Stimulated activated CD8-positive, alpha-beta memory T cell treated with anti-CD3 and anti-CD28 coated beads, Interleukin-2, amount 100 ng/mL, for 48 hours (primary cell): ENCODE measurements at regions not wholly inside any gene's neighbourhood (a gene's known extent, or its start where the extent isn't known, plus 50 kb on each side); places are given as distances from the start of the nearest gene placed in this dataset.

ENCODE experiments used
- DNase-seq, 2 donors: peaks; one replicate each; pipeline ENCODE4 v3.0.0-alpha.2; 2020; ENCODE audit warnings: low read depth in 2 of 2

GRCh38 chr3:170730071-170730812 lies 139.8 kb downstream of the RPL22L1 start:
- no peak for DNase-seq

- DNase-seq, result no peak
Measured at GRCh38 chr3:170728181-170728580, 141.8 kb downstream of the RPL22L1 start.

- DNase-seq, result no peak
Measured at GRCh38 chr3:170727754-170728153, 141.9 kb upstream of the SLC7A14 start.

GRCh38 chr3:170726976-170727661 lies 141.2 kb upstream of the SLC7A14 start:
- DNase-seq, result no peak

- no peak for DNase-seq
Measured at GRCh38 chr3:170725285-170725731, 139.4 kb upstream of the SLC7A14 start.

- DNase-seq, result no peak
Measured at GRCh38 chr3:170724599-170725280, 138.9 kb upstream of the SLC7A14 start.

- DNase-seq, result no peak
Measured at GRCh38 chr3:170723241-170723640, 137.4 kb upstream of the SLC7A14 start.

GRCh38 chr3:170721563-170721962 lies 135.7 kb upstream of the SLC7A14 start:
- no peak for DNase-seq

GRCh38 chr3:170719300-170719699 lies 133.4 kb upstream of the SLC7A14 start:
- DNase-seq, result no peak

- no peak for DNase-seq
Measured at GRCh38 chr3:170718848-170719247, 133.0 kb upstream of the SLC7A14 start.

GRCh38 chr3:170717410-170718402 lies 131.8 kb upstream of the SLC7A14 start:
- DNase-seq, result no peak

GRCh38 chr3:170716172-170716805 lies 130.4 kb upstream of the SLC7A14 start:
- DNase-seq, result no peak

- no peak for DNase-seq
Measured at GRCh38 chr3:170714562-170715535, 129.0 kb upstream of the SLC7A14 start.

- DNase-seq, result no peak
Measured at GRCh38 chr3:170714122-170714521, 128.2 kb upstream of the SLC7A14 start.

- DNase-seq, result no peak
Measured at GRCh38 chr3:170713653-170714052, 127.8 kb upstream of the SLC7A14 start.

- DNase-seq, result no peak
Measured at GRCh38 chr3:170712798-170713197, 126.9 kb upstream of the SLC7A14 start.

- DNase-seq, result no peak
Measured at GRCh38 chr3:170712336-170712735, 126.5 kb upstream of the SLC7A14 start.

GRCh38 chr3:170711786-170712185 lies 125.9 kb upstream of the SLC7A14 start:
- DNase-seq, result no peak

GRCh38 chr3:170709046-170709445 lies 123.2 kb upstream of the SLC7A14 start:
- no peak for DNase-seq

GRCh38 chr3:170707899-170708298 lies 122.0 kb upstream of the SLC7A14 start:
- no peak for DNase-seq
